Activated T-helper 17 cell treated with anti-CD3 and anti-CD28 coated beads, Interleukin-2, amount 50 U/mL, for 72 hours (primary cell): ENCODE measurements at regions not wholly inside any gene's neighbourhood (a gene's known extent, or its start where the extent isn't known, plus 50 kb on each side); places are given as distances from the start of the nearest gene placed in this dataset.
A peak's percentile ranks its signal among the peaks of the same experiment; 100 is the strongest.

Experiments used
- ATAC-seq: fragments of 150-1000 bp; cut with Tn5 transposase; replicated peaks from 2 replicates; pipeline ENCODE4 v1.10.0; 2021; ENCODE audit warnings: mild to moderate bottlenecking, moderate library complexity
- H3K27ac Mint-ChIP-seq: one replicate; pipeline ENCODE4 v1.8.0; 2022; ENCODE audit warnings: mixed read lengths
- H3K27me3 Mint-ChIP-seq: one replicate; pipeline ENCODE4 v1.8.0; 2022; ENCODE audit warnings: mixed read lengths
- H3K36me3 Mint-ChIP-seq: one replicate; pipeline ENCODE4 v1.8.0; 2022; ENCODE audit warnings: low read depth, mild to moderate bottlenecking, mixed read lengths
- H3K4me1 Mint-ChIP-seq: one replicate; pipeline ENCODE4 v1.8.0; 2022; ENCODE audit warnings: mixed read lengths
- H3K4me3 Mint-ChIP-seq: one replicate; pipeline ENCODE4 v1.8.0; 2022; ENCODE audit warnings: mild to moderate bottlenecking, mixed read lengths
- H3K9me3 Mint-ChIP-seq: one replicate; pipeline ENCODE4 v1.8.0; 2022; ENCODE audit warnings: mixed read lengths

- ATAC-seq, result no peak
- H3K36me3 Mint-ChIP-seq, result no peaks in the 10 kb centered on the region
- no peaks in the 10 kb centered on the region for H3K4me1 Mint-ChIP-seq
- H3K9me3 Mint-ChIP-seq, result no peaks in the 10 kb centered on the region
- H3K27ac Mint-ChIP-seq, result no peak overlapping the region
- no peak overlapping the region for H3K4me3 Mint-ChIP-seq
- H3K27me3 Mint-ChIP-seq, result no peaks in the 10 kb centered on the region
Measured at GRCh38 chr21:28339403-28339802, 653.3 kb downstream of the LTN1 start.

GRCh38 chr21:28338701-28339305 is 653.9 kb downstream of the LTN1 start:
- no peak overlapping the region for H3K27ac Mint-ChIP-seq
- no peaks in the 10 kb centered on the region for H3K4me1 Mint-ChIP-seq
- H3K9me3 Mint-ChIP-seq, result no peaks in the 10 kb centered on the region
- H3K27me3 Mint-ChIP-seq, result no peaks in the 10 kb centered on the region
- H3K36me3 Mint-ChIP-seq, result no peaks in the 10 kb centered on the region
- H3K4me3 Mint-ChIP-seq, result no peak overlapping the region
- no peak for ATAC-seq

- Mint-ChIP-seq H3K9me3 (no peaks in the 10 kb centered on the region), H3K36me3 (no peaks in the 10 kb centered on the region), H3K4me3 (no peak overlapping the region), H3K4me1 (no peaks in the 10 kb centered on the region), H3K27ac (no peak overlapping the region), H3K27me3 (no peaks in the 10 kb centered on the region)
- no peak for ATAC-seq
Measured at GRCh38 chr21:28337315-28337714, 655.4 kb downstream of the LTN1 start.

GRCh38 chr21:28336314-28336713 is 656.4 kb downstream of the LTN1 start:
- Mint-ChIP-seq H3K4me1 (no peaks in the 10 kb centered on the region), H3K27ac (no peak overlapping the region), H3K4me3 (no peak overlapping the region), H3K9me3 (no peaks in the 10 kb centered on the region), H3K27me3 (no peaks in the 10 kb centered on the region), H3K36me3 (no peaks in the 10 kb centered on the region)
- peak; percentile 18 for ATAC-seq

GRCh38 chr21:28334407-28334806 is 658.3 kb downstream of the LTN1 start:
- H3K4me3 Mint-ChIP-seq, result no peak overlapping the region
- H3K27ac Mint-ChIP-seq, result no peak overlapping the region
- ATAC-seq, result peak; percentile 82
- H3K36me3 Mint-ChIP-seq, result no peaks in the 10 kb centered on the region
- peaks cover 7% of the 10 kb centered on the region for H3K9me3 Mint-ChIP-seq
- H3K4me1 Mint-ChIP-seq, result no peaks in the 10 kb centered on the region
- H3K27me3 Mint-ChIP-seq, result no peaks in the 10 kb centered on the region

- ATAC-seq, result no peak
- peaks cover 7% of the 10 kb centered on the region for H3K9me3 Mint-ChIP-seq
- H3K36me3 Mint-ChIP-seq, result no peaks in the 10 kb centered on the region
- H3K27me3 Mint-ChIP-seq, result no peaks in the 10 kb centered on the region
- H3K4me3 Mint-ChIP-seq, result no peak overlapping the region
- H3K27ac Mint-ChIP-seq, result no peak overlapping the region
- no peaks in the 10 kb centered on the region for H3K4me1 Mint-ChIP-seq
Measured at GRCh38 chr21:28333578-28334075, 659.0 kb downstream of the LTN1 start.

- no peak for ATAC-seq
- Mint-ChIP-seq H3K9me3 (peaks cover 7% of the 10 kb centered on the region), H3K4me1 (no peaks in the 10 kb centered on the region), H3K36me3 (no peaks in the 10 kb centered on the region), H3K4me3 (no peak overlapping the region), H3K27me3 (no peaks in the 10 kb centered on the region), H3K27ac (no peak overlapping the region)
Measured at GRCh38 chr21:28332796-28333195, 659.9 kb downstream of the LTN1 start.

- no peak overlapping the region for H3K27ac Mint-ChIP-seq
- ATAC-seq, result no peak
- no peak overlapping the region for H3K4me3 Mint-ChIP-seq
- H3K4me1 Mint-ChIP-seq, result no peaks in the 10 kb centered on the region
- no peaks in the 10 kb centered on the region for H3K36me3 Mint-ChIP-seq
- no peaks in the 10 kb centered on the region for H3K27me3 Mint-ChIP-seq
- H3K9me3 Mint-ChIP-seq, result peaks cover 7% of the 10 kb centered on the region
Measured at GRCh38 chr21:28325618-28326017, 667.1 kb downstream of the LTN1 start.

- Mint-ChIP-seq H3K27me3 (no peaks in the 10 kb centered on the region), H3K27ac (no peak overlapping the region), H3K36me3 (no peaks in the 10 kb centered on the region), H3K4me1 (no peaks in the 10 kb centered on the region), H3K4me3 (no peak overlapping the region), H3K9me3 (peaks cover 5% of the 10 kb centered on the region)
- ATAC-seq, result no peak
Measured at GRCh38 chr21:28324690-28325089, 668.0 kb downstream of the LTN1 start.

- Mint-ChIP-seq H3K27ac (no peak overlapping the region), H3K36me3 (no peaks in the 10 kb centered on the region)
Measured at GRCh38 chr21:28317177-28317950, 675.3 kb downstream of the LTN1 start.

GRCh38 chr21:28311411-28312190 is 681.1 kb downstream of the LTN1 start:
- H3K4me1 Mint-ChIP-seq, result no peaks in the 10 kb centered on the region
- no peaks in the 10 kb centered on the region for H3K36me3 Mint-ChIP-seq
- no peak for ATAC-seq
- H3K27ac Mint-ChIP-seq, result no peak overlapping the region
- H3K9me3 Mint-ChIP-seq, result peaks cover 9% of the 10 kb centered on the region
- no peaks in the 10 kb centered on the region for H3K27me3 Mint-ChIP-seq
- H3K4me3 Mint-ChIP-seq, result no peak overlapping the region

More at GRCh38 chr21:28317177-28317950, 675.3 kb downstream of the LTN1 start:
- Mint-ChIP-seq H3K4me1 (no peaks in the 10 kb centered on the region), H3K4me3 (no peak overlapping the region), H3K27me3 (no peaks in the 10 kb centered on the region), H3K9me3 (peaks cover 7% of the 10 kb centered on the region)
- ATAC-seq, result no peak

GRCh38 chr21:28310711-28311110 is 682.0 kb downstream of the LTN1 start:
- Mint-ChIP-seq H3K4me1 (no peaks in the 10 kb centered on the region), H3K27me3 (no peaks in the 10 kb centered on the region), H3K9me3 (peaks cover 9% of the 10 kb centered on the region), H3K27ac (no peak overlapping the region), H3K4me3 (no peak overlapping the region), H3K36me3 (no peaks in the 10 kb centered on the region)
- no peak for ATAC-seq

- Mint-ChIP-seq H3K4me1 (no peaks in the 10 kb centered on the region), H3K9me3 (peaks cover 9% of the 10 kb centered on the region), H3K36me3 (no peaks in the 10 kb centered on the region), H3K27ac (no peak overlapping the region), H3K27me3 (no peaks in the 10 kb centered on the region), H3K4me3 (no peak overlapping the region)
- ATAC-seq, result no peak
Measured at GRCh38 chr21:28310171-28310685, 682.4 kb downstream of the LTN1 start.

GRCh38 chr21:28309596-28309995 is 683.1 kb downstream of the LTN1 start:
- H3K36me3 Mint-ChIP-seq, result no peaks in the 10 kb centered on the region
- peaks cover 9% of the 10 kb centered on the region for H3K9me3 Mint-ChIP-seq
- ATAC-seq, result no peak
- H3K4me3 Mint-ChIP-seq, result no peak overlapping the region
- H3K4me1 Mint-ChIP-seq, result no peaks in the 10 kb centered on the region
- H3K27ac Mint-ChIP-seq, result no peak overlapping the region
- H3K27me3 Mint-ChIP-seq, result no peaks in the 10 kb centered on the region
